ENCODE measurements at regions not wholly inside any gene's neighbourhood (a gene's known extent, or its start where the extent isn't known, plus 50 kb on each side); places are given as distances from the start of the nearest gene placed in this dataset.

DNA sequence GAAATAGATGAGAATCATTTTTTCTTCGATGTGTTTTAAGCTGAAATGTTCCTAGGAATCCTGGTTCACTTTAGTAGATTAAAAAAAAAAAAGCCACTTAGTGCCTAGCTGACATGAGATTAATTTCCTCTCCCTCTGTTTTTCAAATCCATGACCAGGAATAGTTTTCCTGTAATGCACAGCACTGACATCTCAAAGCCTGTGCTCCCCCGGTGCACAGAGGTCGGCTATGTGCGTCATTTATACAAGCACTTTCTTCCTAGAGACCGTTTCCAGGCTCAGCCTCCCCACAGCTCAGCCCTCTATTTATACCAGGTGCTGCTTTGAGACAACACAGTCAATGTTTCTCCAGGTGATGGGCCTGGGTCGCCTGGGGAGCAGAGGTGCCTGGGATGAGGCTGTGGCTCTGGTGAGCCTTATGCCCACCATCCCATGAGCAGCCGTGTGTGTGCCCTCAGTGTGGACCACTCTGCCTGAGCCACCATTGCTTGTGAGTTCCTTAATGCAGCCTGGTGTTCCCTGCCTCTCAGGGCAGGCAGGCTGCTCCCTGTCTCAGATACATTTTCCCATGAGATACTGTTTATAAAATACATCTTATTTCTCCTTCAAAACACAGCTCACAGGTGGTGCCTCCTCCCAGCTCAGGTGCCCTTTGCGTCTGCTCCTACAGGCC is 515.7 kb upstream of the HS6ST1 start:
- Histone ChIP-seq H3K27me3 (no peaks in the 10 kb centered on the region), H3K4me1 (no peaks in the 10 kb centered on the region), H3K9me3 (no peaks in the 10 kb centered on the region), H3K4me3 (ENCODE audit: low read depth, low read length) (no peak overlapping the region), H3K36me3 (no peaks in the 10 kb centered on the region)
- DNase-seq = no peak
- TF ChIP-seq, protein P1, sequence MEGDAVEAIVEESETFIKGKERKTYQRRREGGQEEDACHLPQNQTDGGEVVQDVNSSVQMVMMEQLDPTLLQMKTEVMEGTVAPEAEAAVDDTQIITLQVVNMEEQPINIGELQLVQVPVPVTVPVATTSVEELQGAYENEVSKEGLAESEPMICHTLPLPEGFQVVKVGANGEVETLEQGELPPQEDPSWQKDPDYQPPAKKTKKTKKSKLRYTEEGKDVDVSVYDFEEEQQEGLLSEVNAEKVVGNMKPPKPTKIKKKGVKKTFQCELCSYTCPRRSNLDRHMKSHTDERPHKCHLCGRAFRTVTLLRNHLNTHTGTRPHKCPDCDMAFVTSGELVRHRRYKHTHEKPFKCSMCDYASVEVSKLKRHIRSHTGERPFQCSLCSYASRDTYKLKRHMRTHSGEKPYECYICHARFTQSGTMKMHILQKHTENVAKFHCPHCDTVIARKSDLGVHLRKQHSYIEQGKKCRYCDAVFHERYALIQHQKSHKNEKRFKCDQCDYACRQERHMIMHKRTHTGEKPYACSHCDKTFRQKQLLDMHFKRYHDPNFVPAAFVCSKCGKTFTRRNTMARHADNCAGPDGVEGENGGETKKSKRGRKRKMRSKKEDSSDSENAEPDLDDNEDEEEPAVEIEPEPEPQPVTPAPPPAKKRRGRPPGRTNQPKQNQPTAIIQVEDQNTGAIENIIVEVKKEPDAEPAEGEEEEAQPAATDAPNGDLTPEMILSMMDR (IDR thresholded peaks at IDR 0.05; ENCODE audit: low read depth, low read length) = no peak

DNA sequence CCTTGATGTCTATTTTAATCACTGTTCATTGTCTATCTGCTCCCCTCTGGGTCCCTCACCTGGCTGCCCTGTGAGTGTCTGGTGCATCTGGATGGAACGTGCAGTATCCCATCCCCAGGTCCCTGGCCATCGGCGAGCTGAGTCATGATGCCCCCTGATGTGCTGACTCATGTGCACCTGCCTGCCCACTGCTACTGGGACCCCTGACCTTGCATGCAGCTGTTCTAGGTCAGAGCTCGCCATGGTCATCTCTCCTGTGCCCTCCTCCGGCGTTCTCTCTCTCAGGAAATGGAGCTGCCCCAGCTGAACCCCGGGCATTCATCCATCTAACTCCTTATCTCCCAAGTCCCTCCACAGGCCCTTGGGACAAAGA is 516.2 kb upstream of the HS6ST1 start:
- Histone ChIP-seq H3K4me1 (no peaks in the 10 kb centered on the region), H3K27me3 (no peaks in the 10 kb centered on the region), H3K9me3 (no peaks in the 10 kb centered on the region), H3K4me3 (ENCODE audit: low read depth, low read length) (no peak overlapping the region), H3K36me3 (no peaks in the 10 kb centered on the region)
- no peak for DNase-seq
- TF ChIP-seq, protein P1 (IDR thresholded peaks at IDR 0.05; ENCODE audit: low read depth, low read length) = no peak

DNA sequence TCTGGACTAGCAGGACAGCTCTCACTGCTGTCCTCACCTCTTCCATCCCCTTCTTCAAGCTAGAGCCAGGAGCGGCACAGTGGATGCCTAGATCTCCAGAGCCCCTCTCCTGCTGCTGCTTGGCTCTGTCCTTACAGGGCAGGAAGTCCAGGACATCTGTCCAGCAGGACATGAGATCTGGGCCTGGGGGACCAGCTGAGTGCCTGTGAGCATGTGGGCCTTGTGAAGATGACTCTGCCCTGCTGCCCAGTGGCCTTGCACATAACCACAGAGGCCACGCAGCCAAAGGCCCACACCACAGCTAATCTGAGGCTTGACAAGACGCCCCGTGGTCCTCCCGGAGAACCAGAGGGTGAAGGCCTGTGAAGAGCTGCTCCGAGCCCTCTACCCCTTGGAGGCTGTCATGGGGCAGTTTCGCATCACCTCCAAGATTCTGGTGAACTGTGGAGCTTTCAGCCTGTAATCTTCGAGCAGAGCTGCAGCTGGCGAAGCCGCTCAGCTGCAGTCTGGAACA is 516.7 kb upstream of the HS6ST1 start:
- no peaks in the 10 kb centered on the region for H3K4me1 ChIP-seq
- TF ChIP-seq, protein P1 (IDR thresholded peaks at IDR 0.05; ENCODE audit: low read depth, low read length) = no peak
- H3K27me3 ChIP-seq = no peaks in the 10 kb centered on the region
- no peaks in the 10 kb centered on the region for H3K36me3 ChIP-seq
- no peak for DNase-seq
- no peak overlapping the region for H3K4me3 ChIP-seq (ENCODE audit: low read depth, low read length)
- H3K9me3 ChIP-seq = no peaks in the 10 kb centered on the region

DNA sequence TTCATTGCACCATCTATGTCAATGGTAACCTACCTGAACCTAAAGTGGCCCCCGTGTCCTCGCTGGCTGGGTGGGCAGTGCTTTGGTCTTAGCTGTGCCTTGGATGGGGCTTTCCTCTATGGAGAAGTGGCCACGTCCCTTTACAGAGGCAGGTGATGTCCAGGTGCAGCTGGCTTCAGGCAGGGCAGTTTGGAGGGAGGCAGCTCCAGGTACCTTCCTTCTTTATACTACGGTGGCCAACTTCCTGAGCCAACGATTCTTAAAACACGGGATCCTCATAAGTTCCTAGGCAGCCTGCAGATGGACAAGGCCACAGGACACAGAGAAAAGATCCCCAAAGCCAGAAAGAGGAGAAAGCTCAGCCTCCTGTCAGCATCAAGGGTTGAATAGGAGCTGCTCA is 517.3 kb upstream of the HS6ST1 start:
- TF ChIP-seq, protein P1 (IDR thresholded peaks at IDR 0.05; ENCODE audit: low read depth, low read length) = no peak
- H3K27me3 ChIP-seq = no peaks in the 10 kb centered on the region
- H3K4me3 ChIP-seq (ENCODE audit: low read depth, low read length) = no peak overlapping the region
- H3K9me3 ChIP-seq = no peaks in the 10 kb centered on the region
- H3K4me1 ChIP-seq = no peaks in the 10 kb centered on the region
- no peaks in the 10 kb centered on the region for H3K36me3 ChIP-seq
- DNase-seq = no peak

DNA sequence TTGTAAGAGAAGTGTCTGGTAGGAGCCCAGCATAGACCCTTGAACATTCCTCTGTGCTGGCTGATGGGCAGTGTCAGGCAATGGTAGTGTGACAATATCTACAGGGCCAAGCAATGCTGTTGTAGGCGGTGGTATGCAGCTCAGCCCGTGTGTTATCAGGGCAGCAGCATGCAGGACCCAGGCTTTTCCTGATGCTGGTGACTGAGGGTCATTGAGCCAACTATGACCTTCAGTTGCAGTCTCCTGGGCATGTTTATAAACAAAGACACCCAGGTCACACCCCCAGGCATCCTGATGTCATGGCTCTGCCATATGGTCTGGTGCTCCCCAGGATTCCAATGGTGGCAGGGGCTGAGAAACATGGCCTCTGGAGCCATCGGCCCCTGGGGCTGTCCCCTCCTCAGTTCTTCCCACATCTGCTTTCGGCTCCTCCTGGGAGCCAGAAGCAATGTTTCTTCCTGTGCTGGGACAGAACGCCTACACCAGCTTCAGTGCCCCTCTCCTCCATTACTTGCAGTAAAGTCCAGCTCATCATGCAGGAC is 518.0 kb upstream of the HS6ST1 start:
- H3K36me3 ChIP-seq = no peaks in the 10 kb centered on the region
- no peak overlapping the region for H3K4me3 ChIP-seq (ENCODE audit: low read depth, low read length)
- H3K27me3 ChIP-seq = no peaks in the 10 kb centered on the region
- no peaks in the 10 kb centered on the region for H3K9me3 ChIP-seq
- H3K4me1 ChIP-seq = no peaks in the 10 kb centered on the region
- TF ChIP-seq, protein P1 (IDR thresholded peaks at IDR 0.05; ENCODE audit: low read depth, low read length) = no peak
- no peak for DNase-seq

DNA sequence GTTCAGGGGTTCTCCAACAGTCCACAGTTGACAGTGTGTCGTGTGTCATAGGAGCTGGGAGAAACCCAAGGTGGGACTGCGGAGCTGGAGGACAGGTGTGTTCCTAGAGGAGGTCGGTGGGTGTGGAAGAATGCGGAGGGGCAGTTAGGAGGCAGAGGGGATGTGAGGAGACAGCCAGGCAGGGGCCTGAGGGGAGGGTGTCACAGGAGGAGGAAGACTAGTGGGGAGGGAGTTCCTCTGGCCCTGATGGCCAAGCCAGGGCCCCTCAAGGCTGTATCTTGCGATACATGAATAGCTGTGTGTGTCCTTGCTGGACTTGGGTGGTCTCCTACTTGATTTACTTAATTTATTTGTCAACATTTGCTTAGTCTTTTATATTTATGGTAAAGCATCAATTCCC is 519.6 kb upstream of the HS6ST1 start:
- H3K9me3 ChIP-seq = no peaks in the 10 kb centered on the region
- TF ChIP-seq, protein P1 (IDR thresholded peaks at IDR 0.05; ENCODE audit: low read depth, low read length) = no peak
- no peak for DNase-seq
- no peaks in the 10 kb centered on the region for H3K27me3 ChIP-seq
- no peaks in the 10 kb centered on the region for H3K36me3 ChIP-seq
- no peaks in the 10 kb centered on the region for H3K4me1 ChIP-seq
- H3K4me3 ChIP-seq (ENCODE audit: low read depth, low read length) = no peak overlapping the region
